ENCODE measurements at regions not wholly inside any gene's neighbourhood (a gene's known extent, or its start where the extent isn't known, plus 50 kb on each side); places are given as distances from the start of the nearest gene placed in this dataset.

- no peak overlapping the region for H3K4me3 ChIP-seq
- no peaks in the 10 kb centered on the region for H3K27me3 ChIP-seq
- DNase-seq = no peak
- H3K36me3 ChIP-seq = no peaks in the 10 kb centered on the region
- no peak overlapping the region for H3K27ac ChIP-seq
- H3K4me1 ChIP-seq = no peaks in the 10 kb centered on the region
- intact Hi-C loops (cut with DNase I; ENCODE audit: low total_unique reads) = no loop called here
- H3K9me3 ChIP-seq = peaks cover 0 to 23% (median 14%) of the 10 kb centered on the region in 4 donors
- TF ChIP-seq CTCF (IDR thresholded peaks at IDR 0.05) (no peak), POLR2AphosphoS5 (IDR thresholded peaks at IDR 0.05) (no peak), POLR2A (IDR thresholded peaks at IDR 0.05) (no peak), EP300 (IDR thresholded peaks at IDR 0.05) (no peak)
- WGBS, 5 donors = 82 to 91% (median 91%) methylated on average over 4 of the region's 4 CpGs
These were observed 392.2 kb downstream of the IRX1 start for GRCh38 chr5:3987867-3988266.

- H3K4me3 ChIP-seq = no peak overlapping the region
- no peaks in the 10 kb centered on the region for H3K27me3 ChIP-seq
- H3K27ac ChIP-seq = no peak overlapping the region
- intact Hi-C loops (cut with DNase I; ENCODE audit: low total_unique reads) = no loop called here
- 73 to 85% (median 78%) methylated on average over 14 of the region's 14 CpGs for WGBS, 5 donors
- TF ChIP-seq POLR2AphosphoS5 (IDR thresholded peaks at IDR 0.05) (no peak), POLR2A (IDR thresholded peaks at IDR 0.05) (no peak), CTCF (IDR thresholded peaks at IDR 0.05) (no peak), EP300 (IDR thresholded peaks at IDR 0.05) (no peak)
- no peaks in the 10 kb centered on the region for H3K36me3 ChIP-seq
- no peak for DNase-seq
- no peaks in the 10 kb centered on the region for H3K4me1 ChIP-seq
- peaks cover 0 to 32% (median 20%) of the 10 kb centered on the region in 4 donors for H3K9me3 ChIP-seq
These were observed 398.3 kb downstream of the IRX1 start for GRCh38 chr5:3993856-3994473.

- no peaks in the 10 kb centered on the region for H3K36me3 ChIP-seq
- intact Hi-C loops (cut with DNase I; ENCODE audit: low total_unique reads) = no loop called here
- H3K4me3 ChIP-seq = no peak overlapping the region
- peaks cover 0 to 32% (median 20%) of the 10 kb centered on the region in 4 donors for H3K9me3 ChIP-seq
- peaks cover 0 to 2% (median 0%) of the 10 kb centered on the region in 3 donors for H3K27me3 ChIP-seq
- H3K27ac ChIP-seq = no peak overlapping the region
- DNase-seq = no peak
- H3K4me1 ChIP-seq = no peaks in the 10 kb centered on the region
- TF ChIP-seq EP300 (IDR thresholded peaks at IDR 0.05) = no peak
- TF ChIP-seq POLR2A (IDR thresholded peaks at IDR 0.05) = no peak
- TF ChIP-seq CTCF (IDR thresholded peaks at IDR 0.05) = no peak
- no peak for TF ChIP-seq POLR2AphosphoS5 (IDR thresholded peaks at IDR 0.05)
These were observed 399.0 kb downstream of the IRX1 start for GRCh38 chr5:3994628-3995027.

GRCh38 chr5:3995954-3996619, 400.5 kb downstream of the IRX1 start:
- TF ChIP-seq CTCF (IDR thresholded peaks at IDR 0.05) = no peak
- no peak for TF ChIP-seq EP300 (IDR thresholded peaks at IDR 0.05)
- TF ChIP-seq POLR2A (IDR thresholded peaks at IDR 0.05) = no peak
- no peak for TF ChIP-seq POLR2AphosphoS5 (IDR thresholded peaks at IDR 0.05)
- no peak for DNase-seq
- Histone ChIP-seq H3K4me3 (no peak overlapping the region), H3K27me3 (peaks cover 0 to 7% (median 0%) of the 10 kb centered on the region in 3 donors), H3K27ac (no peak overlapping the region), H3K9me3 (peaks cover 0 to 27% (median 20%) of the 10 kb centered on the region in 4 donors), H3K4me1 (no peaks in the 10 kb centered on the region), H3K36me3 (no peaks in the 10 kb centered on the region)
- WGBS, 5 donors = 27 to 40% (median 34%) methylated on average over 8 of the region's 8 CpGs
- intact Hi-C loops (cut with DNase I; ENCODE audit: low total_unique reads) = no loop called here
